ENCODE measurements at regions not wholly inside any gene's neighbourhood (a gene's known extent, or its start where the extent isn't known, plus 50 kb on each side); places are given as distances from the start of the nearest gene placed in this dataset.

DNA sequence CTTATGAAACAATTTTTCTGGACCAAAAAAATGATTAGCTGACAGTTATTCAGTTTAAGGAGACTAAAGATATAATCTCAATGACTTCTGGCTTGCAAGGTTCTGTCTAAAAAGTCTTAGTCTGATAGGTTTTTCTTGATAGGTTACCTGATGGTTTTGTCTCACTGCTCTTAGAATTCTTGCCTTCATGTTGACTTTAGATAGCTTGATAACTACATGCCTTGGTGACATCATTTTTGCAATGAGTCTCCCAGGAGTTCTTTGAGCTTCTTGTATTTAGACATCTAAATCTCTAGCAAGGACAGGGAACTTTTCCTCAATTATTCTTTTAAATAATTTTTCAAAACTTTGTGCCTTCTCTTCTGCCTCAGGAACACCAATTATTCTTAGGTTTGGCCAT lies 1965.3 kb downstream of the ARAP2 start:
- H2AFZ ChIP-seq (ENCODE audit: insufficient read depth, low read depth, low read length, poor library complexity, severe bottlenecking) = no peak overlapping the region
- TF ChIP-seq, protein P1, sequence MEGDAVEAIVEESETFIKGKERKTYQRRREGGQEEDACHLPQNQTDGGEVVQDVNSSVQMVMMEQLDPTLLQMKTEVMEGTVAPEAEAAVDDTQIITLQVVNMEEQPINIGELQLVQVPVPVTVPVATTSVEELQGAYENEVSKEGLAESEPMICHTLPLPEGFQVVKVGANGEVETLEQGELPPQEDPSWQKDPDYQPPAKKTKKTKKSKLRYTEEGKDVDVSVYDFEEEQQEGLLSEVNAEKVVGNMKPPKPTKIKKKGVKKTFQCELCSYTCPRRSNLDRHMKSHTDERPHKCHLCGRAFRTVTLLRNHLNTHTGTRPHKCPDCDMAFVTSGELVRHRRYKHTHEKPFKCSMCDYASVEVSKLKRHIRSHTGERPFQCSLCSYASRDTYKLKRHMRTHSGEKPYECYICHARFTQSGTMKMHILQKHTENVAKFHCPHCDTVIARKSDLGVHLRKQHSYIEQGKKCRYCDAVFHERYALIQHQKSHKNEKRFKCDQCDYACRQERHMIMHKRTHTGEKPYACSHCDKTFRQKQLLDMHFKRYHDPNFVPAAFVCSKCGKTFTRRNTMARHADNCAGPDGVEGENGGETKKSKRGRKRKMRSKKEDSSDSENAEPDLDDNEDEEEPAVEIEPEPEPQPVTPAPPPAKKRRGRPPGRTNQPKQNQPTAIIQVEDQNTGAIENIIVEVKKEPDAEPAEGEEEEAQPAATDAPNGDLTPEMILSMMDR (IDR thresholded peaks at IDR 0.05) = no peak
- Mint-ChIP-seq H3K4me3 (no peak overlapping the region), H3K4me1 (no peaks in the 10 kb centered on the region), H3K9me3 (peaks cover 0 to 3% (median 2%) of the 10 kb centered on the region in 7 donors), H3K27me3 (ENCODE audit: low read depth in 3 of 3) (peaks cover 0 to 1% (median 0%) of the 10 kb centered on the region in 3 donors), H3K27ac (no peak overlapping the region), H3K36me3 (no peaks in the 10 kb centered on the region)
- H3K27me3 ChIP-seq (ENCODE audit: control insufficient read depth in 2 of 2, insufficient read depth in 2 of 2, low read length in 2 of 2) = no peaks in the 10 kb centered on the region
- no peak overlapping the region for H3K27ac ChIP-seq (ENCODE audit: low read depth in 1 of 2, low read length in 2 of 2)
- peaks cover 3% of the 10 kb centered on the region in 2 donors for H3K9me3 ChIP-seq (replicated peaks in 1 of 2; ENCODE audit: control insufficient read depth in 1 of 2, insufficient read depth in 1 of 2, low read length in 2 of 2)
- no peaks in the 10 kb centered on the region for H4K20me1 ChIP-seq (ENCODE audit: insufficient read depth, low read length)
- H3K9ac ChIP-seq (ENCODE audit: insufficient read depth, low read length, poor library complexity, severe bottlenecking) = no peak overlapping the region
- no peaks in the 10 kb centered on the region for H3K79me2 ChIP-seq (ENCODE audit: insufficient read depth, low read length)
- no peak overlapping the region for H3K4me3 ChIP-seq (replicated peaks in 1 of 3; ENCODE audit: low read depth in 2 of 3, low read length in 3 of 3)
- no peak overlapping the region for H3K4me2 ChIP-seq (replicated peaks; ENCODE audit: extremely low read depth, low read length, poor library complexity, severe bottlenecking)
- intact Hi-C loops (cut with micrococcal nuclease) = no loop called here
- DNase-seq = no peak
- no peaks in the 10 kb centered on the region for H3K36me3 ChIP-seq (replicated peaks in 1 of 2; ENCODE audit: control insufficient read depth in 1 of 2, insufficient read depth in 2 of 2, low read length in 2 of 2)
- H3K4me1 ChIP-seq (ENCODE audit: control insufficient read depth in 1 of 2, insufficient read depth in 2 of 2, low read length in 2 of 2) = no peaks in the 10 kb centered on the region

DNA sequence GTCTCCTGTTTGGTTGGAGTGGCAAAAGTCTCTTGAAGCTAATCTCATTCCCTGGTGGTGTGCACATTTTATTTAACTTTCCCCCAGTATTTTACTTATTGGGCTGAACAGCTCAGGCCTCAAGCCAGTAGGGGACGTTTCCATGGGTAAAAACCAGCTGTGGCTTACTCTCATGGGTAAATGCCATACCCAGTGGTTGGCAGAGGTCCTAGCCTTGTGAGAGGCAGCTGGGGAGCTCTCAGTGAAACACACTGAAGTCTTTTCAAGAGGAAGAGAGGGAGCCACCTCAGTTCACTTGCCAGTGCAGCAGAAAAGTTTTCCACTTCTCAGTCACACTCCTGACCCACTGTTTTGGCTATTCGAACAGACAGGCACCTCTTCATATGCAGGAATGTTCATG lies 1964.2 kb downstream of the ARAP2 start:
- no peak overlapping the region for H3K4me2 ChIP-seq (replicated peaks; ENCODE audit: extremely low read depth, low read length, poor library complexity, severe bottlenecking)
- no peaks in the 10 kb centered on the region for H3K4me1 Mint-ChIP-seq
- H3K27ac ChIP-seq (ENCODE audit: low read depth in 1 of 2, low read length in 2 of 2) = no peak overlapping the region
- peaks cover 3% of the 10 kb centered on the region in 2 donors for H3K9me3 ChIP-seq (replicated peaks in 1 of 2; ENCODE audit: control insufficient read depth in 1 of 2, insufficient read depth in 1 of 2, low read length in 2 of 2)
- peaks cover 0 to 3% (median 2%) of the 10 kb centered on the region in 7 donors for H3K9me3 Mint-ChIP-seq
- no peak overlapping the region for H3K9ac ChIP-seq (ENCODE audit: insufficient read depth, low read length, poor library complexity, severe bottlenecking)
- H3K36me3 Mint-ChIP-seq = no peaks in the 10 kb centered on the region
- no peak overlapping the region for H3K27ac Mint-ChIP-seq
- DNase-seq = no peak
- H3K27me3 Mint-ChIP-seq (ENCODE audit: low read depth in 3 of 3) = peaks cover 0 to 1% (median 0%) of the 10 kb centered on the region in 3 donors
- no peak overlapping the region for H3K4me3 Mint-ChIP-seq
- H3K4me3 ChIP-seq (replicated peaks in 1 of 3; ENCODE audit: low read depth in 2 of 3, low read length in 3 of 3) = no peak overlapping the region
- no peaks in the 10 kb centered on the region for H3K79me2 ChIP-seq (ENCODE audit: insufficient read depth, low read length)
- H3K27me3 ChIP-seq (ENCODE audit: control insufficient read depth in 2 of 2, insufficient read depth in 2 of 2, low read length in 2 of 2) = no peaks in the 10 kb centered on the region
- H2AFZ ChIP-seq (ENCODE audit: insufficient read depth, low read depth, low read length, poor library complexity, severe bottlenecking) = no peak overlapping the region
- no peaks in the 10 kb centered on the region for H3K36me3 ChIP-seq (replicated peaks in 1 of 2; ENCODE audit: control insufficient read depth in 1 of 2, insufficient read depth in 2 of 2, low read length in 2 of 2)
- no peaks in the 10 kb centered on the region for H4K20me1 ChIP-seq (ENCODE audit: insufficient read depth, low read length)
- TF ChIP-seq, protein P1 (IDR thresholded peaks at IDR 0.05) = no peak
- 80% methylated on average over 1 of the region's 2 CpGs for WGBS (ENCODE audit: insufficient coverage)
- intact Hi-C loops (cut with micrococcal nuclease) = no loop called here
- no peaks in the 10 kb centered on the region for H3K4me1 ChIP-seq (ENCODE audit: control insufficient read depth in 1 of 2, insufficient read depth in 2 of 2, low read length in 2 of 2)
